GM18499 (cell line): ENCODE measurements at regions not wholly inside any gene's neighbourhood (a gene's known extent, or its start where the extent isn't known, plus 50 kb on each side); places are given as distances from the start of the nearest gene placed in this dataset.
"Not testable (repeated sequence)": the region's sequence is repeated elsewhere in the genome, so short reads cannot be mapped to it uniquely, and the experiment has no call there.

Experiments
- ATAC-seq: cut with Tn5 transposase; IDR thresholded peaks from one replicate; pipeline ENCODE4 v1.9.1; 2021; ENCODE audit warnings: moderate number of reproducible peaks; ENCODE audit not compliant: insufficient read depth, unreplicated experiment

- no peak for ATAC-seq
Observed at GRCh38 chr4:165803005-165803404, 70.0 kb upstream of the TLL1 start.

GRCh38 chr4:165805406-165805805 is 67.6 kb upstream of the TLL1 start:
- ATAC-seq: no peak

GRCh38 chr4:165806613-165807012 is 66.4 kb upstream of the TLL1 start:
- no peak for ATAC-seq

GRCh38 chr4:165810726-165811125 is 62.3 kb upstream of the TLL1 start:
- no peak for ATAC-seq

- ATAC-seq: no peak
Observed at GRCh38 chr4:165813606-165814005, 59.4 kb upstream of the TLL1 start.

- ATAC-seq: no peak
Observed at GRCh38 chr4:165814256-165815020, 58.6 kb upstream of the TLL1 start.

- not testable (repeated sequence) for ATAC-seq
Observed at GRCh38 chr4:165819126-165819525, 53.9 kb upstream of the TLL1 start.
